ENCODE measurements at regions not wholly inside any gene's neighbourhood (a gene's known extent, or its start where the extent isn't known, plus 50 kb on each side); places are given as distances from the start of the nearest gene placed in this dataset.
"Not testable (repeated sequence)": the region's sequence is repeated elsewhere in the genome, so short reads cannot be mapped to it uniquely, and the experiment has no call there.

- DNase-seq (ENCODE audit: low read depth, low spot score) = no peak
Observed at GRCh38 chr6:165008971-165009370, 300.4 kb downstream of the C6orf118 start.

GRCh38 chr6:165002866-165003265 lies 306.5 kb downstream of the C6orf118 start:
- no peak for DNase-seq (ENCODE audit: low read depth, low spot score)

DNA sequence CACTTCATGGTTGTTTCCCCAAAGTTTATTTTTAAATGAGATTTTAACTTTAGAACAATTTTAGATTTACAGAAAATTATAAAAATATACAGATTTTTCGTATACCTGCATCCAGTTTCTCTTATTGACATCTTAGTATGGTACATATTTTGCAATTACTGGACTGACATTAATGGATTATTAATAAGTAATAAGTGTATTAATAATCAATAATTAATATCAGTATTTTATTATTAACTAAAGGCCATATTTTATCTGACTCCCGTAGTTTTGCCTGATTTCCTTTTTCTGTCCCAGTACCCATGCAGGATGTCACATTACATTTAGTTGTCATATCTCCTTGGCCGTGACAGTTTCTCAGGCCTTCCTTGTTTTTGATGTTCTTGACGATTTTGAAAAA lies 307.0 kb downstream of the C6orf118 start:
- DNase-seq (ENCODE audit: low read depth, low spot score) = no peak

DNA sequence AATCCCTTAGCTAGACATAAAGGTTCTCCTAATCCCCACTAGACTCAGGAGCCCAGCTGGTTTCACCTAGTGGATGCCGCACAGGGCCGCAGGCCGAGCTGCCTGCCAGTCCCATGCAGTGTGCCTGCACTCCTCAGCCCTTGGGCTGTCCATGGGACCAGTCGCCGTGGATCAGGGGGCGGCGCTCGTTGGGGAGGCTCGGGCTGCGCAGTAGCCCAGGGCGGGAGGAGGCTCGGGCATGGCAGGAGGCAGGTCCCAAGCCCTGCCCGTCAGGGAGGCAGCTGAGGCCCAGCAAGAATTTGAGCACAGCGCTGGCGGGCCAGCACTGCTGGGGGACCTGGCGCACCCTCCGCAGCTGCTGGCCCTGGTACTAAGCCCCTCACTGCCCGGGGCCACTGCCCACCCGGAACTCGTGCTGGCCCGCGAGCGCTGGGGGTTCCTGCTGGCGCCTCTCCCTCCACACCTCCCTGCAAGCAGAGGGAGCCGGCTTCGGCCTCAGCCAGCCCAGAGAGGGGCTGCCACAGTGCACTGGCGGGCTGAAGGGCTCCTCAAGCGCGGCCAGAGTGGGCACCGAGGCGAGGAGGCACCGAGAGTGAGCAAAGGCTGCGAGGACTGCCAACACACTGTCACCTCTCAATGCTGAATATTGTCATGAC lies 307.8 kb downstream of the C6orf118 start:
- DNase-seq (ENCODE audit: low read depth, low spot score) = no peak

DNA sequence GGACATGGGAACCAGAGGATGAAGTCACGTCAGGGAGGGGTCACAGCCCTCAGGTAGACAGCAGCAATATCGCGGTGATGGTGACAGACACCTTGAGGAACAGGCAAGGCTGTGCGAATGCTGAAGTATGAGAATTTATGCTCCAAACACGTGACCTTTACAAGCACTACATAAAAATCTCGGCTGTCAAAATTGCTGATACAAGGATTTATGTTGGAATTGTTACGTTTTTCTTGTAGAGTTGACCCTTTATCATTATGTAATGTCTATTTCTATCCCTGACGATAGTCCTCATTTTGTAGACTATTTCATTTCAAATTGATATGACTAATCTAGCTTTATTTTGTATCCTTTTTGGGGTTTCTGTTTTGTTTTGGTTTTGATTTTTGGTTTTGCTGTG lies 311.1 kb downstream of the C6orf118 start:
- DNase-seq (ENCODE audit: low read depth, low spot score) = no peak

GRCh38 chr6:164996838-164997237 lies 312.6 kb downstream of the C6orf118 start:
- DNase-seq (ENCODE audit: low read depth, low spot score) = no peak

- DNase-seq (ENCODE audit: low read depth, low spot score) = no peak
Observed at GRCh38 chr6:164991573-164991972, 317.8 kb downstream of the C6orf118 start.

- no peak for DNase-seq (ENCODE audit: low read depth, low spot score)
Observed at GRCh38 chr6:164990901-164991300, 318.5 kb downstream of the C6orf118 start.

DNA sequence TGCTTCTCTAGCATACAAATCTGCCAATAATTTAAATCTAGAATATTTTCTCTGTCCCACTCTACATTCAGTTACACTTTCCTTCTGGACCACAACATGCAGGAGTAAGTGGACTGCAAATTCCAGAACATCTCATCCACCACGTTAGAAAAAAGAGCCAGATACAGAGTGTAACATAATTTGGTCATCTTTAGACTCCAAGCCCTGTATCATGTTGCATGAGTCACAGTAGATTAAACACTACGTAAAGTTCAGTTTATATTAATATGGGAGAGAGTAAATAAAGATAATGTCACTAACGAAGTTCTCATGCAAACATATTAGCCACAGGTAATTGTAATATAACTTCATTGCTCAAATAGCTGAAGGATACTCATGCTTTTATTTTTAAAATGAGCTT lies 327.0 kb downstream of the C6orf118 start:
- DNase-seq (ENCODE audit: low read depth, low spot score) = no peak

DNA sequence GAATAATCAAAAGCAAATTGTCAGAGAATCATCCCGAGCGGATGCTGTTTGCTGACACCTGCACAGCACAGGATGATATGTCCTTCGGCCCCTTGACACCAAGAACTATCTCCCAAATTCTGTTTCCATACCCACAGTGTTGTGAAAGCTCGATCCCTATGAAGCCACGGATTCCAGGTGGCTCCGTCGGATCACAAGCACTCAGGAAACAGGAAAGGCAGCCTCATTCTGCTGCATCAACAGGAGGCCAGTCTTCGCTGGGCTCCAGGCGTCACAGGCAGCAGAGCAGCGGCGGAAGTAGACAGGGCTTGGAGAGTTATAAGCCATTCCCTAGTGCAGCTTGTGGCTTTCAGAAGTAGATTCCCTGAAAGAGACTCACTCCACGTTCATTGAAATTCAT lies 342.3 kb downstream of the C6orf118 start:
- no peak for DNase-seq (ENCODE audit: low read depth, low spot score)

DNA sequence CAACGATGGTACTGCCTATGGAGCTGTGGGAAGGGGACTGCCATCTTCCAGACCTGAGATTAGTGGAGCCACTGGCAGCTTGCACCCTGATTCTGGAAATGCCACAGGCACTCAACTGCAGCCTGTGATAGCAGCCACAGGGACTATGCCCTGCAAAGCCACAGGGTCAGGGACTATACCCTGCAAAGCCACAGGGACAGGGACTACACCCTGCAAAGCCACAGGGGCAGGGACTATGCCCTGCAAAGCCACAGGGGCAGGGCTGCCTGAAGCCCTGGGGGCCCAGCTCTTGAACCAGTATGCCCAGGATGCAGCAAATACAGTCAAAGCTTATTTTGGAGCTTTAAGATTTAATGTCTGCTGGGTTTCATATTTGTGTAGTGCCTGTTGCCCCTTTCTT lies 346.6 kb downstream of the C6orf118 start:
- no peak for DNase-seq (ENCODE audit: low read depth, low spot score)

- DNase-seq (ENCODE audit: low read depth, low spot score) = no peak
Observed at GRCh38 chr6:164947164-164947563, 362.2 kb downstream of the C6orf118 start.

- DNase-seq (ENCODE audit: low read depth, low spot score) = no peak
Observed at GRCh38 chr6:164942271-164942670, 367.1 kb downstream of the C6orf118 start.

GRCh38 chr6:164933238-164933794 lies 376.1 kb downstream of the C6orf118 start:
- not testable (repeated sequence) for DNase-seq (ENCODE audit: low read depth, low spot score)

DNA sequence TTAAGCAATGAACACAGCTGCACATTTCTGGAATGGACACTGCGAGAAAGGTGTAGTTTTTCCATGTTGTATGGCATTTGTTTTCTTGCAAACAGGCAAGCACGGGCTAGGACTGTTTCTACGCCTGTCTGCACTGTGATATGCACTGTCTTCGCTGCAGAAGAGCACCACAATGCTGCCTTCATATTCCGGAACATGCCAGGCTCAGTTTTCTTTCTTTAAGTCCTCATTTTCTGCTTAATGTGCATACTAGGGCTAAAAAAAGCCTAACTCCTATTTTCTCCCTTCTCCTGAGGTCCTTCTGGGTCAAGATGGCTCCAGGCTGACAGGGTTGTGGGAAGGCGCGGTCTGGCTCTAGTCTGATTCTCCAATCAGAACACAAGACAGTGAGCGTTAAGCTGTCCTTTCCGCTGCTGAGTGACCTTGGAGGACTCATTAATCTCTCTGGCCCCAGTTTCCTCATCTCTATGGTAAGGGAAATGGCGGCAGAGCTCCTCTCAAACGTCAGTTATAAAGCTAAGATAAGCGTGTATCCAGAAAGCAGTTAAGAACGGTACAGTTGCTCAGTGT lies 379.9 kb downstream of the C6orf118 start:
- no peak for DNase-seq (ENCODE audit: low read depth, low spot score)

GRCh38 chr6:164928728-164929407 lies 380.5 kb downstream of the C6orf118 start:
- no peak for DNase-seq (ENCODE audit: low read depth, low spot score)

DNA sequence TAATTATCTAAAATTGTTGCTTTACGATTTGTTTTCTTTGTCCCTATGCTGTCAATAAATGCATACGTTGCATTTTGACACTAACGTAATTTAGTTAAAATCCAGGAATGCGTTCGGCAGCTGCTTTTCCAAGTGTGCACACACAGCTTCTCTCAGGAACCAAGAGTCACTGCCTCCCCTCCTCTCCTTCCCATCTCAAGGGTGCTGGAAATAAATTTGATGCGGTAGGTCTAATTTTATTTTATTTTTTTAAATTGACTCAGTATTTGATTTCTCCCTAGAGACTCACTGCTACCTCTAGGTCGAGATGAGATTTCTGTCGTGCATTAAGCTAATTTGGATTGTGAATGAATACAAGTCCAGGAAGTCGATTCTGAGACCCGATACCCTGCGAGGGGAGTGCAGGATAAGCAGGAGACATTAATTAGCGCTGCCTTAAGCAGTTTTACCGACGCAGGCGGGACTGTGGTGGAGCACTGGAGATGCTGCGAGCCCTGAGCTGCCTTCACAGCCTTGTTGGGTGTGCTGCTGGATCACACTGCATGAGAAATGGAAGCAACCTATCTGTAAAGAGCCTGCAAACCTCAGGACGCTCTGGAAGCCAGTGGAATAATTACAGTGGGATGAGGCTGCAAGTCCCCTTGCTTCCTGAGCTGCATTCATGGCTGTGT lies 381.2 kb downstream of the C6orf118 start:
- no peak for DNase-seq (ENCODE audit: low read depth, low spot score)

GRCh38 chr6:164927288-164928056 lies 381.9 kb downstream of the C6orf118 start:
- no peak for DNase-seq (ENCODE audit: low read depth, low spot score)

GRCh38 chr6:164926686-164927085 lies 382.7 kb downstream of the C6orf118 start:
- DNase-seq (ENCODE audit: low read depth, low spot score) = no peak

GRCh38 chr6:164925681-164926530 lies 383.5 kb downstream of the C6orf118 start:
- DNase-seq (ENCODE audit: low read depth, low spot score) = no peak

DNA sequence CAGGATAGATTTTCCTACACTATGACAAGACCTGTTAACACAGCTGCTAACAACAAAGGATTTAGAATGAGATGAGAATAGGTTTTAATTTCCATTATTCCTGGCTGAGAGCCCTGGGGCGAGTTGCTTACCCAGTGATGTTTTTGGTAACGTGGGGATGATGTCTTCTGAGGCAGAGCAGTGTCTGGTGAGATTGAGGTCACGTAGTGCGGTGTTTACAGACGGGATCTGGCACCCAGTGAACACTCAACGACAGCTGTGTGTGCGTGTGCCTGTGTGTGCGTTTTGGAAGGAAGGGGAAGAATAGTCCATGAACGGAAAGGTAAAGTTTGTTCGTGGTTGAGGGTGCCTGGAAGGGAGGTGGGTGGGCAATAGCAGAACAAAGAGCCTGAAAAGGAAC lies 384.7 kb downstream of the C6orf118 start:
- no peak for DNase-seq (ENCODE audit: low read depth, low spot score)
